Mesendoderm (in vitro differentiated cells): ENCODE measurements at regions not wholly inside any gene's neighbourhood (a gene's known extent, or its start where the extent isn't known, plus 50 kb on each side); places are given as distances from the start of the nearest gene placed in this dataset.

ENCODE experiments used
- DNase-seq: peaks from one replicate; pipeline ENCODE4 v3.0.0; 2013
- H2AK5ac ChIP-seq: 2 replicates; pipeline ENCODE4 v1.6.1; 2013; ENCODE audit warnings: low read length, inconsistent platforms
- H2BK120ac ChIP-seq: 2 replicates; pipeline ENCODE4 v1.6.1; 2013; ENCODE audit warnings: low read depth, mild to moderate bottlenecking, low read length, moderate library complexity, mixed read lengths
- H2BK15ac ChIP-seq: replicated peaks from 2 replicates; pipeline ENCODE4 v1.6.1; 2013; ENCODE audit warnings: low read depth, mild to moderate bottlenecking, moderate library complexity
- H2BK5ac ChIP-seq: 2 replicates; pipeline ENCODE4 v1.6.1; 2013; ENCODE audit warnings: low read length, inconsistent platforms
- H3K18ac ChIP-seq: 2 replicates; pipeline ENCODE4 v1.6.1; 2013; ENCODE audit warnings: mild to moderate bottlenecking, low read length, mixed read lengths
- H3K23ac ChIP-seq: one replicate; pipeline ENCODE4 v1.6.1; 2013; ENCODE audit warnings: low read length
- H3K27ac ChIP-seq: 2 replicates; pipeline ENCODE4 v1.5.1; 2013; ENCODE audit warnings: low read depth, mild to moderate bottlenecking, inconsistent platforms, low read length, moderate library complexity
- H3K27me3 ChIP-seq: 2 replicates; pipeline ENCODE4 v1.6.1; 2013; ENCODE audit warnings: low read length, control low read depth, mild to moderate bottlenecking, inconsistent platforms; ENCODE audit not compliant: insufficient read depth, poor library complexity
- H3K36me3 ChIP-seq: 2 replicates; pipeline ENCODE4 v1.6.1; 2013; ENCODE audit warnings: low read length, inconsistent platforms; ENCODE audit not compliant: control insufficient read depth, insufficient read depth
- H3K4ac ChIP-seq: one replicate; pipeline ENCODE4 v1.6.1; 2013; ENCODE audit warnings: low read depth, mild to moderate bottlenecking, low read length, moderate library complexity
- H3K4me1 ChIP-seq: 2 replicates; pipeline ENCODE4 v1.6.1; 2013; ENCODE audit warnings: low read depth, low read length, inconsistent platforms; ENCODE audit not compliant: control insufficient read depth
- H3K4me2 ChIP-seq: 2 replicates; pipeline ENCODE4 v1.6.1; 2013; ENCODE audit warnings: low read length
- H3K4me3 ChIP-seq: 2 replicates; pipeline ENCODE4 v1.5.1; 2013; ENCODE audit warnings: mild to moderate bottlenecking, low read length
- H3K56ac ChIP-seq: one replicate; pipeline ENCODE4 v1.6.1; 2013; ENCODE audit warnings: low read length
- H3K79me1 ChIP-seq: 2 replicates; pipeline ENCODE4 v1.6.1; 2013; ENCODE audit warnings: low read length, inconsistent platforms
- H3K79me2 ChIP-seq: 2 replicates; pipeline ENCODE4 v1.6.1; 2013; ENCODE audit warnings: mild to moderate bottlenecking, low read length; ENCODE audit not compliant: control insufficient read depth, insufficient read depth
- H3K9ac ChIP-seq: 2 replicates; pipeline ENCODE4 v1.6.1; 2013; ENCODE audit warnings: low read length, inconsistent platforms
- H4K5ac ChIP-seq: one replicate; pipeline ENCODE4 v1.6.1; 2013; ENCODE audit warnings: low read length
- H4K8ac ChIP-seq: one replicate; pipeline ENCODE4 v1.6.1; 2013; ENCODE audit warnings: low read depth, mild to moderate bottlenecking, control low read depth, low read length, moderate library complexity
- WGBS: extraction: QIAGEN DNeasy Blood & Tissue Kit; methylation state at CpG from one replicate; pipeline ENCODE4 v1.1.7; 2013; ENCODE audit warnings: low lambda C conversion rate, missing lambda C conversion rate; ENCODE audit not compliant: insufficient coverage; ENCODE audit errors: extremely low coverage; 5-methylcytosine and 5-hydroxymethylcytosine counted together

DNA sequence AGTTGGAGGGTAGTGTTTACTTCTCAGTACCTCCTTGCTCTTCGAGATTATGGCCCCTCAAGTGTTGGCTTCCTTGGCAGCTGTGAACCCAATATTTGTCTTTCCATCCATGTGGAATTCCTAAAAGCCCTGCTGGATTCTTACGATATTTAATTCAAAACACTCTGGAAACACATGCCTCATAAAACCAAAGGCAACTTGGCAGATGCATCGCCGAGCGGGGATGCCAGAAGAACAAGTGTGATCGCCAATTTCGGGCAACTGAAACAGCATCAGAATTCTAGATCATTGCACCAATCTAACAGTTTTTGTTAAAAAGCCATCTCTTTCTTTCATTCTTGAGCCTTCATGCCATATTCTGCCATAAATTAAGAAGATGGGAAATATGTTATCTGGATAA is 934.4 kb downstream of the AACS start:
- H3K27me3 ChIP-seq: no peaks in the 10 kb centered on the region
- no peaks in the 10 kb centered on the region for H3K79me1 ChIP-seq
- H3K56ac ChIP-seq: no peak overlapping the region
- H3K4me1 ChIP-seq: no peaks in the 10 kb centered on the region
- H2AK5ac ChIP-seq: no peak overlapping the region
- no peak overlapping the region for H2BK5ac ChIP-seq
- no peak overlapping the region for H4K8ac ChIP-seq
- H3K18ac ChIP-seq: no peak overlapping the region
- DNase-seq: no peak
- H3K36me3 ChIP-seq: no peaks in the 10 kb centered on the region
- no CpG with 5 or more reads among the region's 7 CpGs for WGBS
- no peaks in the 10 kb centered on the region for H3K79me2 ChIP-seq
- no peak overlapping the region for H3K27ac ChIP-seq
- H3K4me2 ChIP-seq: no peak overlapping the region
- H3K4me3 ChIP-seq: no peak overlapping the region
- H2BK15ac ChIP-seq: no peak overlapping the region
- no peak overlapping the region for H3K9ac ChIP-seq
- no peak overlapping the region for H2BK120ac ChIP-seq
- H3K23ac ChIP-seq: no peak overlapping the region
- H4K5ac ChIP-seq: no peak overlapping the region
- H3K4ac ChIP-seq: no peak overlapping the region

DNA sequence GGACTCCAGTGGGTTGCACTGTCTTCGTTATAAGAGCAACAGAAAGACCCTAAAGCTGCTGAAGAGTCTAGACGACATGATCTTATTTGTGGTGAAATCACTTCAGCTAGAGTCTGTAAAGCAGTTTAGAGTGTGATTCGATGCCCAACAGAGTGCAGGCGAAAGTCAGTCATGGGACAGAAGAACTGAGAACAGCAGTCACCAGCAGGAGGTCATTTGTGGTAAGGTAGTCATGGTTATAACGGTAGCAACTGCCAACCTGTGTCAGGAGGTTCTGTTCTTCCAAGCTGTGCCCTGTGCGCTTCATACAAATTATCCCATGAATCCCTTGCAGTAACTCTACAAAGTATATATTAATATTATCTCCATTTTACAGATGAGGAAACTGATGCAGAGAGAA is 954.1 kb downstream of the AACS start:
- H3K27ac ChIP-seq: no peak overlapping the region
- H2BK15ac ChIP-seq: no peak overlapping the region
- H3K4me3 ChIP-seq: no peak overlapping the region
- no CpG with 5 or more reads among the region's 6 CpGs for WGBS
- H2BK5ac ChIP-seq: no peak overlapping the region
- no peak for DNase-seq
- H3K9ac ChIP-seq: no peak overlapping the region
- H4K8ac ChIP-seq: no peak overlapping the region
- no peak overlapping the region for H3K23ac ChIP-seq
- H3K18ac ChIP-seq: no peak overlapping the region
- H3K27me3 ChIP-seq: no peaks in the 10 kb centered on the region
- no peak overlapping the region for H3K4ac ChIP-seq
- H4K5ac ChIP-seq: no peak overlapping the region
- H3K36me3 ChIP-seq: no peaks in the 10 kb centered on the region
- H3K79me1 ChIP-seq: no peaks in the 10 kb centered on the region
- H2BK120ac ChIP-seq: no peak overlapping the region
- no peaks in the 10 kb centered on the region for H3K79me2 ChIP-seq
- no peaks in the 10 kb centered on the region for H3K4me1 ChIP-seq
- no peak overlapping the region for H3K56ac ChIP-seq
- H3K4me2 ChIP-seq: no peak overlapping the region
- H2AK5ac ChIP-seq: no peak overlapping the region

DNA sequence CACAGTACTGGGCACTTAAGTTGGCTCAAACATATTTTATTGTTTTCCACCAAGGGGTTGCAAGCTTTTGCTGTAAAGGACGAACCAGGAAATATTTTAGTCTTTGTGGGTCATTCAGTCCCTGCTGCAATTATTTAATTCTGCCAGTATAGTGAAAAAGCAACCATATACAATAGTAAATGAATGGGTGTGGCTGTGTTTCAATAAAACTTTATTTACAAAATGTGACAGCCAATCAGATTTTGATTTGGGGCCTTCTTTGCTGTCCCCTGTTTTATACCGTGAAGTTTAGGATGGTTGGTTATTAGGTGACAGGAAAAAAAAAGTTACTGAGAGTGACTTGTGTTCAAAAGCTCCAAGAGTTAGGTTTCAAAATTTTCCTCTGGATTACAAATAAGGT is 956.4 kb downstream of the AACS start:
- no peak overlapping the region for H3K56ac ChIP-seq
- no peak for DNase-seq
- no peak overlapping the region for H3K9ac ChIP-seq
- no peak overlapping the region for H2BK15ac ChIP-seq
- no peak overlapping the region for H3K4ac ChIP-seq
- WGBS: no CpG with 5 or more reads among the region's 2 CpGs
- H3K36me3 ChIP-seq: no peaks in the 10 kb centered on the region
- H3K4me1 ChIP-seq: no peaks in the 10 kb centered on the region
- no peaks in the 10 kb centered on the region for H3K27me3 ChIP-seq
- H4K8ac ChIP-seq: no peak overlapping the region
- H2BK120ac ChIP-seq: no peak overlapping the region
- H2BK5ac ChIP-seq: no peak overlapping the region
- H4K5ac ChIP-seq: no peak overlapping the region
- H3K79me2 ChIP-seq: no peaks in the 10 kb centered on the region
- no peak overlapping the region for H3K4me3 ChIP-seq
- no peak overlapping the region for H2AK5ac ChIP-seq
- H3K23ac ChIP-seq: no peak overlapping the region
- no peaks in the 10 kb centered on the region for H3K79me1 ChIP-seq
- no peak overlapping the region for H3K18ac ChIP-seq
- H3K4me2 ChIP-seq: no peak overlapping the region
- H3K27ac ChIP-seq: no peak overlapping the region

DNA sequence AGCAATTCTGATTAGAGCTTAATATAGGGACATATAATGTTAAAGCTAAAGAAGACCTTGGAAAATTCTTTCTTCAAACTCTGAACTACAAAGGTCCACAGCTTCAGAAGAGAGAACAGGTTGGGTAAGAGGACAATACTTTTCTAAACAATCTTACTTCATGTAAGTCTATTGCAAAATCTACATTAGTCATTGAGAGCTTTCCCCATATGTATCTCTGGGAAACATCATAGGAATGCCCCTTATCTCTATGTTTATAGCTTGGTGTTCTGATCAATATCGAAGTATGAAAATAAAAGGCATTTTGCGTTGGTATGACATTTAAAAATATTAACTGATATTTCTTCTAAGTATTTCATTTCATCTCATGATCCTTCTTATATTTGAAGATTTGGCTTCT is 962.6 kb downstream of the AACS start:
- Histone ChIP-seq H4K5ac (no peak overlapping the region), H3K18ac (no peak overlapping the region), H3K27me3 (no peaks in the 10 kb centered on the region), H3K56ac (no peak overlapping the region), H4K8ac (no peak overlapping the region), H3K79me1 (no peaks in the 10 kb centered on the region), H3K4me2 (no peak overlapping the region), H2BK120ac (no peak overlapping the region), H3K23ac (no peak overlapping the region), H3K79me2 (no peaks in the 10 kb centered on the region), H3K27ac (no peak overlapping the region), H3K4me3 (no peak overlapping the region), H2BK15ac (no peak overlapping the region), H3K9ac (no peak overlapping the region), H2BK5ac (no peak overlapping the region), H3K4me1 (no peaks in the 10 kb centered on the region), H2AK5ac (no peak overlapping the region), H3K4ac (no peak overlapping the region), H3K36me3 (no peaks in the 10 kb centered on the region)
- no CpG with 5 or more reads among the region's 2 CpGs for WGBS
- DNase-seq: no peak

DNA sequence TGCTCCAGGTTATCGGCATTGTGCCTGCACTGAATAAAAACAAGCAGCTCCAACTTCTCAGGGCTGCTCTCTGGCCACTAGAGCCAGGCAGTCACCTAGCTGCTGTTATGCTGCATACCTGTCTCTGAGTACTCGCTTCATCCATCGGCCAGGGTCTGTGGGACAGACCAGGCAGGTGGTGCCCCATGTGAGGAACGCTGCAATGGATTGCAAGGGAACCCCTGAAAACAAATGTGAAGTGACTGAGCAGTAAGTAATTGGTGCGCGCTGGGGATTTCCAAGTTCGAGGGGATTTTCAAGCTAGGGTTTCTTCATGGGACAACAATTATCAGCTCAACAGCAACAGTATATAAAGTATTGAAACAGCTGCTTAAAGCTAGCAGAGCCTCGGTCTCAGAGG is 965.3 kb downstream of the AACS start:
- Histone ChIP-seq H2BK5ac (no peak overlapping the region), H3K4me1 (no peaks in the 10 kb centered on the region), H3K4ac (no peak overlapping the region), H3K79me1 (no peaks in the 10 kb centered on the region), H4K8ac (no peak overlapping the region), H3K36me3 (no peaks in the 10 kb centered on the region), H4K5ac (no peak overlapping the region), H2AK5ac (no peak overlapping the region), H3K9ac (no peak overlapping the region), H3K27me3 (no peaks in the 10 kb centered on the region), H2BK15ac (no peak overlapping the region), H3K4me2 (no peak overlapping the region), H2BK120ac (no peak overlapping the region), H3K79me2 (no peaks in the 10 kb centered on the region), H3K23ac (no peak overlapping the region), H3K18ac (no peak overlapping the region), H3K27ac (no peak overlapping the region), H3K56ac (no peak overlapping the region), H3K4me3 (no peak overlapping the region)
- no peak for DNase-seq
- no CpG with 5 or more reads among the region's 8 CpGs for WGBS

DNA sequence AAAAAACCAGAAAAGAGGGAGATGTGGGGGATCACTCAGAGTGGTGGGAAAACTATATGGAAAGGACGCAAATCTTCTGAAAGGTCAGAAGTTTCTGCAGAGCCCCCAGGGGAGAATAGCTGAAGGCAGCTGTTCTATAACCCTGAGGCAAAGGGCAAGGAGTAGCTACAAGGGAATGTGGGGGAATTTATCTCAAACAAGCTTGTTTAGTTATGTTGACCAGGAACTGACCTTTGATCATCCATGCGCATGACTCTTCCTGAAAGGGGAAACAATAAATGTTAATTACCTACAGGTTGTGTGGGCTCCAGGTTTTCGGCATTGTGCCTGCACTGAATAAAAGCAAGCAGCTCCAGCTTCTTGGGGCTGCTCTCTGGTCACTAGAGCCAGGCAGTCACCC is 968.5 kb downstream of the AACS start:
- no peak overlapping the region for H3K4me3 ChIP-seq
- DNase-seq: no peak
- no CpG with 5 or more reads among the region's 3 CpGs for WGBS

More for the DNA sequence above, 968.5 kb downstream of the AACS start:
- Histone ChIP-seq H3K4me2 (no peak overlapping the region), H4K8ac (no peak overlapping the region), H3K23ac (no peak overlapping the region), H3K79me2 (no peaks in the 10 kb centered on the region), H2BK120ac (no peak overlapping the region), H3K4ac (no peak overlapping the region), H3K18ac (no peak overlapping the region), H3K9ac (no peak overlapping the region), H3K27ac (no peak overlapping the region), H3K36me3 (no peaks in the 10 kb centered on the region), H3K56ac (no peak overlapping the region), H2AK5ac (no peak overlapping the region), H2BK5ac (no peak overlapping the region), H4K5ac (no peak overlapping the region), H2BK15ac (no peak overlapping the region), H3K4me1 (no peaks in the 10 kb centered on the region), H3K79me1 (no peaks in the 10 kb centered on the region), H3K27me3 (no peaks in the 10 kb centered on the region)
